ENCODE measurements at regions not wholly inside any gene's neighbourhood (a gene's known extent, or its start where the extent isn't known, plus 50 kb on each side); places are given as distances from the start of the nearest gene placed in this dataset.

DNA sequence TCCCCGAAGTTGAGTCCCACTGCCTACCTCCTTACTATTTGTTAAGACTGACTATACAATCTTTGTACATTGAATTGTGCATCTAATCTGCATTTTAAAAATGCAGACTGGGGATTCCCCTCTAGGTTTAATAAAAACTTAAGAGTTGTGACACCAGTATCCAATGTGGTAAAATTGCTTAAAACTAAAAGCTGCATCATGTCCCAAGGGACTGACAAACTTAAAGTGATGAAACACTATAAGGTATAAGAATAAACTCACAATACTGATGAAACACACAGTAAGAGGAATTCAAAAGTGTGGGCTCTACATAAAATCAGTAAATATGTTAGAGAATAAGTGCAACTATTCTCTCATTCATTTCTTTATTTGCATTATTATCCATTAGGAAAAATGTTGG, 1905.1 kb downstream of the MAT2B start:
- TF ChIP-seq POLR2A (IDR thresholded peaks at IDR 0.05; ENCODE audit: low read length) (no peak), GATA1 (IDR thresholded peaks at IDR 0.05; ENCODE audit: low read depth, low read length) (no peak)
